GM18951 (cell line): ENCODE measurements at regions not wholly inside any gene's neighbourhood (a gene's known extent, or its start where the extent isn't known, plus 50 kb on each side); places are given as distances from the start of the nearest gene placed in this dataset.

Experiments used
- POLR2A ChIP-seq: IDR thresholded peaks from 4 replicates; pipeline ENCODE4 v1.6.1; 2011; ENCODE audit warnings: mild to moderate bottlenecking; ENCODE audit not compliant: insufficient read length, insufficient read depth; ENCODE audit errors: extremely low read depth
- in situ Hi-C: fragments of 300-500 bp; cut with MboI; formaldehyde crosslinking; loops from one replicate; pipeline ENCODE4 v1.12.0; 2022; ENCODE audit warnings: low sequenced_read_pairs, mixed read lengths, inconsistent platforms; ENCODE audit not compliant: unreplicated experiment

GRCh38 chr10:130781623-130782022 lies 529.9 kb downstream of the TCERG1L start:
- no peak for TF ChIP-seq POLR2A
- in situ Hi-C loops: no loop called here

- in situ Hi-C loops: no loop called here
- TF ChIP-seq POLR2A: no peak
Measured at GRCh38 chr10:130782467-130782866, 529.1 kb downstream of the TCERG1L start.

DNA sequence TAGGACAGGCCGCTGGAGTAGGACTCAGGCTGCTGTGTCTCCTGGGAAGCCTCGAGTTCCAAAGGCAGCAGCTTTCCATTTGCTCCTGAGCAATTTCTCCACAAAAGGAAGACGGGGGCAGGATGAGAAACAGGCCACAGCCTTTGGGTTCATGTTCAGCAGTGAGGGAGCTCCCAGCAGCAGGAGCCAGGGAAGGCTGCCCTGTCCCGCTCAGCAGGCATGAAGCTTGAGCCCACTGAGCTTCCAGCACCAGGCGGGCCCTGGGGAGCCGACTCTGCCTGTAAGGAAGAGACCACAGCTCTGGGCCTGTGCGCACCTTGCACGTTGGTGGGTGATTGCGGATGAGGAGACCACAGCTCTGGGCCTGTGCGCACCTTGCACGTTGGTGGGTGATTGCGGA lies 527.2 kb downstream of the TCERG1L start:
- in situ Hi-C loops: no loop called here
- no peak for TF ChIP-seq POLR2A

GRCh38 chr10:130786365-130786966 lies 525.1 kb downstream of the TCERG1L start:
- in situ Hi-C loops: no loop called here
- no peak for TF ChIP-seq POLR2A

DNA sequence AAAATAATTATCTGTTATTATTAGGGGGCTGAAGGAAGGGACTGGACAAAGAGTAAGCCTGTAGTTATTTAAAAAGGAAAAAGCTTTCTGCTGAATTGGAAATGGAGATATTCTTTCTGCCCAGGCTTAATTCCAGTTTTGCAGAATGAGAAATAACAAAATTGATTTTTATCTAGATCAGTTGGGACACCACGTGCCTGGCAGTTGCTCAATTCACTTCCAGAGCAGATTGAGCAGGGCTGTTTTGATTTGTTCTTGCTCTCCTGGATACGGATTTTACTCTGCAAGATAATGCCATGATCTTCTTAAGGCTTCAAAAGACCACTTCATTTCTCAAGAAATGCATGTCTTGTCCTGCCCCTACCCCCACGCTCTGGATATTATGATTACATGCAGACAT lies 524.3 kb downstream of the TCERG1L start:
- TF ChIP-seq POLR2A: no peak
- in situ Hi-C loops: no loop called here

DNA sequence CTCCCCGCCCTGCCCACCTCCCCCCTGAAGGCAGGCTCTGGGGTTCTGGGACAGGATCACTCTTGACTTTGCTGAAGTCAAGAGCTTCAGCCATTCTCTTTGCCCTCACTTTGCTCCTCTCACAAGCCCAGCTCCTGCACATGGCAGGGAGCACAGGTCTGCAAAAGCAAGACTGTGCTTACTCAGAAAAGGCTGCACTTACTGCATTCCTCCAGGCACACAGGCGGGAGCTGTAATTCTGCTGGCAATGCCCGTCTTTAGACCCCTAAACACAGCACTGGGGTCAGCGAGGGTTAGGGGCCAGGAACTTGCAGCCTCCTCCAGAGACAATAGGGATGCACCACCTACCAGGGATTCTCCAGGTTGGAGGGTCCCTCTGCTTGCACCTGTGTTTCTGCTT lies 523.7 kb downstream of the TCERG1L start:
- no peak for TF ChIP-seq POLR2A
- in situ Hi-C loops: no loop called here

DNA sequence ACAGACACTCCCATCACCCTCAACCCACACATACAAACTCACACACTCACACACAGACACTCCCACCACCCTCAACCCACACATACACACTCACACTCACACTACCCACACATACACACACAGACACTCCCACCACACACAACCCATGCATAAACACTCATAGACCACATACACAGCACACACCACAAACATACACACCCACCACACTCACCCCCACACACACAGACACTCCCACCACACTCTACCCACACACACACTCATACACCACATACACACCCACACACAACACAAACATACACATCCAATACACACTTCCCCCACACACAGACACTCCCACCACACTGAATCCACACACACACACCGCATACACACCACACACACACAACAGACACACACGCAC lies 521.2 kb downstream of the TCERG1L start:
- no peak for TF ChIP-seq POLR2A

GRCh38 chr10:130792096-130792845 lies 519.2 kb downstream of the TCERG1L start:
- TF ChIP-seq POLR2A: no peak
- in situ Hi-C loops: no loop called here

More for the DNA sequence above, 521.2 kb downstream of the TCERG1L start:
- in situ Hi-C loops: no loop called here

- in situ Hi-C loops: no loop called here
Measured at GRCh38 chr10:130795819-130796218, 515.7 kb downstream of the TCERG1L start.

GRCh38 chr10:130799532-130799931 lies 512.0 kb downstream of the TCERG1L start:
- in situ Hi-C loops: no loop called here
- TF ChIP-seq POLR2A: no peak

More at GRCh38 chr10:130795819-130796218, 515.7 kb downstream of the TCERG1L start:
- no peak for TF ChIP-seq POLR2A

- TF ChIP-seq POLR2A: no peak
- in situ Hi-C loops: no loop called here
Measured at GRCh38 chr10:130800281-130800680, 511.2 kb downstream of the TCERG1L start.

GRCh38 chr10:130801276-130801675 lies 510.2 kb downstream of the TCERG1L start:
- in situ Hi-C loops: no loop called here
- no peak for TF ChIP-seq POLR2A

GRCh38 chr10:130801784-130802183 lies 509.7 kb downstream of the TCERG1L start:
- in situ Hi-C loops: no loop called here

GRCh38 chr10:130802301-130802700 lies 509.2 kb downstream of the TCERG1L start:
- in situ Hi-C loops: no loop called here
- TF ChIP-seq POLR2A: no peak

More at GRCh38 chr10:130801784-130802183, 509.7 kb downstream of the TCERG1L start:
- TF ChIP-seq POLR2A: no peak
